Left ventricle myocardium inferior (tissue), 1 donor: ENCODE measurements at regions not wholly inside any gene's neighbourhood (a gene's known extent, or its start where the extent isn't known, plus 50 kb on each side); places are given as distances from the start of the nearest gene placed in this dataset.

Source experiments
- DNase-seq: peaks from one replicate; pipeline ENCODE4 v3.0.0-alpha.2; 2020
- H3K27ac ChIP-seq: fragments of 200-600 bp; replicated peaks from 2 replicates; pipeline ENCODE4 v1.8.0; 2021
- H3K27me3 ChIP-seq: fragments of 200-600 bp; 2 replicates; pipeline ENCODE4 v1.8.0; 2021; ENCODE audit warnings: low read depth
- H3K36me3 ChIP-seq: fragments of 200-600 bp; 2 replicates; pipeline ENCODE4 v1.8.0; 2021
- H3K4me1 ChIP-seq: fragments of 200-600 bp; 2 replicates; pipeline ENCODE4 v1.8.0; 2021
- H3K4me3 ChIP-seq: fragments of 200-600 bp; 2 replicates; pipeline ENCODE4 v1.8.0; 2021; ENCODE audit warnings: mild to moderate bottlenecking, moderate library complexity
- H3K9me3 ChIP-seq: fragments of 200-600 bp; replicated peaks from 2 replicates; pipeline ENCODE4 v1.8.0; 2021
- CTCF ChIP-seq: fragments of 200-600 bp; IDR thresholded peaks from 2 replicates; pipeline ENCODE4 v1.8.0; 2021; ENCODE audit warnings: antibody characterized with exemption, mild to moderate bottlenecking, borderline replicate concordance
- intact Hi-C: fragments of 100-400 bp; cut with micrococcal nuclease; formaldehyde crosslinking; loops from one replicate; pipeline ENCODE4 v1.11.0; 2022
- donor health status: DM: no; HTN: yes; CAD: no; lungs with severe emphysema.

GRCh38 chr4:62398318-62398717, 1198.2 kb downstream of the ADGRL3 start:
- intact Hi-C loops, result no loop called here
- TF ChIP-seq CTCF, result no peak
- H3K36me3 ChIP-seq, result no peaks in the 10 kb centered on the region
- DNase-seq, result no peak
- H3K9me3 ChIP-seq, result no peaks in the 10 kb centered on the region
- no peak overlapping the region for H3K27ac ChIP-seq
- no peaks in the 10 kb centered on the region for H3K27me3 ChIP-seq
- H3K4me1 ChIP-seq, result no peaks in the 10 kb centered on the region
- no peak overlapping the region for H3K4me3 ChIP-seq

DNA sequence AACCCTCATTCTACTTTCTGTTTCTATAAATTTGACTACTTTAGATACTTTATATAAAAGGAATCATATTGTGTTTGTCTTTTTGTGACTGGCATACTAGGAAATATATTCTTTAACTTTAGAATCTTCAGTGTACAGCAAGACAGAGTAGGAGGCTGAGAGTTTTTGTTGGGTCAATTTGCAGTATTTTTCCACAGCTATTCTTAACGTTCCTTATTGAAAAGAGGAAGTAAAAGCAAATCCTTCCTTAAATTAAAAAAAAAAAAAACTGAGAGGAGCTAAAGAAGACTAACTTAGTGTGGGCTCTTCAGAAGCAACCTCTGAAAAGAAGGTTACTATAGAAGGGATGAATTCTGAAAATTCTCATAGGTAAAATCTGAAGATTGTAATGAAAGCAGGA, 1194.6 kb downstream of the ADGRL3 start:
- Histone ChIP-seq H3K9me3 (no peaks in the 10 kb centered on the region), H3K27ac (no peak overlapping the region), H3K4me3 (no peak overlapping the region), H3K36me3 (no peaks in the 10 kb centered on the region), H3K27me3 (no peaks in the 10 kb centered on the region), H3K4me1 (no peaks in the 10 kb centered on the region)
- DNase-seq, result no peak
- TF ChIP-seq CTCF, result no peak
- intact Hi-C loops, result no loop called here

DNA sequence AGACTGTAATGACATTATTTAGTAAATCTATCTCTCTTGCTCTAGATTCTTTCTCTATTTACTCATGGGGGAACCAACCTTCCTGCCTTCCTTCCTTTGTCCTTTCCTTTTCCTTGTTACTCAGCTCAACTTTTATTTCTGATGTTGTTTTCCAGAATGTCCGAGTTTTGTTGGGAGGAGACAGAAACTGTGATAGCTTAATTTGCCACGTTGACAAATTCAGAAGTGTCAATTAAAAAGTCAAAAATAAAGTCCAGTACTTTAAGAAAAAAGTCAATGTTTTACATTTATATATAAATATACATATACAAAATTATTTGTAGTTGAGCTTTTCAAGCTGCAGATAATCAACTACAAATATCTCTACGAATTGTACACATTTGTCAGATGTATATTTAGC, 1187.7 kb downstream of the ADGRL3 start:
- TF ChIP-seq CTCF, result no peak

GRCh38 chr4:62377700-62378099, 1177.6 kb downstream of the ADGRL3 start:
- Histone ChIP-seq H3K36me3 (no peaks in the 10 kb centered on the region), H3K27me3 (no peaks in the 10 kb centered on the region), H3K9me3 (peaks cover 8% of the 10 kb centered on the region), H3K4me1 (no peaks in the 10 kb centered on the region), H3K27ac (no peak overlapping the region), H3K4me3 (no peak overlapping the region)
- no peak for DNase-seq
- intact Hi-C loops, result no loop called here
- no peak for TF ChIP-seq CTCF

More for the DNA sequence above, 1187.7 kb downstream of the ADGRL3 start:
- H3K9me3 ChIP-seq, result no peaks in the 10 kb centered on the region
- H3K4me1 ChIP-seq, result no peaks in the 10 kb centered on the region
- DNase-seq, result no peak
- intact Hi-C loops, result no loop called here
- H3K27ac ChIP-seq, result no peak overlapping the region
- H3K4me3 ChIP-seq, result no peak overlapping the region
- no peaks in the 10 kb centered on the region for H3K27me3 ChIP-seq
- no peaks in the 10 kb centered on the region for H3K36me3 ChIP-seq

DNA sequence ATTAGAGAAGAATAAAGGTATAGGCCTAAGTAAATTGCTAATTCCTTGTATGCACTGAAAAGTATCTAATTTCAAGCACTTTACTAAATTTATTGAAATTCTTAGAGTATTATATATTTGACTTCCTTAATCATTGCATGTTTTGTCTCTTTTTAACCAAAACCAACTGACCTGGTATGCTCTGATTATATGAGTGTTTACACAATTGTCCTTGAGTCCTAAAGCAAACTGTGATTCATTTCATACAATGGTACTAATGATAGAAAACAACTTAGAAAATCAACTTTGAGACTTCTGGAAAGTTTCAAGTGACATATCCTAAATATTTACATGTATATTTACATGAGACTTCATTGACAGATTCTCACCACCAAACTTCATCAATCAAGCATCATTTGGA, 1177.1 kb downstream of the ADGRL3 start:
- no peaks in the 10 kb centered on the region for H3K4me1 ChIP-seq
- intact Hi-C loops, result no loop called here
- no peak overlapping the region for H3K4me3 ChIP-seq
- H3K36me3 ChIP-seq, result no peaks in the 10 kb centered on the region
- no peaks in the 10 kb centered on the region for H3K27me3 ChIP-seq
- H3K27ac ChIP-seq, result no peak overlapping the region
- DNase-seq, result no peak
- no peak for TF ChIP-seq CTCF
- H3K9me3 ChIP-seq, result peaks cover 8% of the 10 kb centered on the region

DNA sequence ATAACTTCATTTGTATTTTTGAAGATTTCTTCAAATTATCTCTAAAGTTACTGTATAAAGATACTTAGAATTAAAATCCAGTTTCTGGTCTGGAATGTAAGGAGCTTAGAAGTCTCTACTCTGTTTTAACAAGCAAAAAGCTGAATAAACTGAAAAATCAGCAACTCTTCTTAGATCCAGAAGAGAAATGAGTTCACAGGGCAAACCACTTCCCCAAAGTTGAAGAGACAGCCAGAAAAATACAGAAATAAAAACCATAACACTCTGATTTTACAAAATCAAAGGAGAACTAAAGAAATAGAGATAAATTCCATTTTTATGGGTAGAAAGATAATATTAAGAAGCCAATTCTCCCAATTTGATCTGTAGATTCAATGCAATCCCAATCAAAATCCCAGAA, 1166.8 kb downstream of the ADGRL3 start:
- intact Hi-C loops, result no loop called here
- no peaks in the 10 kb centered on the region for H3K9me3 ChIP-seq
- no peaks in the 10 kb centered on the region for H3K27me3 ChIP-seq
- DNase-seq, result no peak
- TF ChIP-seq CTCF, result no peak
- H3K27ac ChIP-seq, result no peak overlapping the region
- no peaks in the 10 kb centered on the region for H3K36me3 ChIP-seq
- H3K4me3 ChIP-seq, result no peak overlapping the region
- no peaks in the 10 kb centered on the region for H3K4me1 ChIP-seq
